Osteocyte (in vitro differentiated cells): ENCODE measurements at regions not wholly inside any gene's neighbourhood (a gene's known extent, or its start where the extent isn't known, plus 50 kb on each side); places are given as distances from the start of the nearest gene placed in this dataset.

ENCODE experiments used
- DNase-seq: peaks from one replicate; pipeline ENCODE4 v3.0.0; 2021; ENCODE audit warnings: mixed read lengths; ENCODE audit not compliant: unreplicated experiment; ENCODE audit errors: extremely low spot score
- H3K27ac Mint-ChIP-seq: one replicate; pipeline ENCODE4 v1.8.0; 2021; ENCODE audit warnings: mild to moderate bottlenecking, mixed read lengths; ENCODE audit not compliant: unreplicated experiment
- H3K27me3 Mint-ChIP-seq: one replicate; pipeline ENCODE4 v1.8.0; 2021; ENCODE audit warnings: mixed read lengths; ENCODE audit not compliant: unreplicated experiment
- H3K36me3 Mint-ChIP-seq: one replicate; pipeline ENCODE4 v1.8.0; 2021; ENCODE audit warnings: mixed read lengths; ENCODE audit not compliant: unreplicated experiment
- H3K4me1 Mint-ChIP-seq: one replicate; pipeline ENCODE4 v1.8.0; 2021; ENCODE audit warnings: mixed read lengths; ENCODE audit not compliant: unreplicated experiment
- H3K4me3 Mint-ChIP-seq: one replicate; pipeline ENCODE4 v1.8.0; 2021; ENCODE audit warnings: mild to moderate bottlenecking, moderate library complexity, mixed read lengths; ENCODE audit not compliant: unreplicated experiment
- H3K9me3 Mint-ChIP-seq: one replicate; pipeline ENCODE4 v1.8.0; 2021; ENCODE audit warnings: mixed read lengths; ENCODE audit not compliant: unreplicated experiment
- TF ChIP-seq, protein P1 (sequence below): fragments of 200-600 bp; sonication (generic); IDR thresholded peaks from 2 replicates; pipeline ENCODE4 v1.5.0; 2021; ENCODE audit warnings: antibody characterized with exemption, mild to moderate bottlenecking, moderate library complexity

DNA sequence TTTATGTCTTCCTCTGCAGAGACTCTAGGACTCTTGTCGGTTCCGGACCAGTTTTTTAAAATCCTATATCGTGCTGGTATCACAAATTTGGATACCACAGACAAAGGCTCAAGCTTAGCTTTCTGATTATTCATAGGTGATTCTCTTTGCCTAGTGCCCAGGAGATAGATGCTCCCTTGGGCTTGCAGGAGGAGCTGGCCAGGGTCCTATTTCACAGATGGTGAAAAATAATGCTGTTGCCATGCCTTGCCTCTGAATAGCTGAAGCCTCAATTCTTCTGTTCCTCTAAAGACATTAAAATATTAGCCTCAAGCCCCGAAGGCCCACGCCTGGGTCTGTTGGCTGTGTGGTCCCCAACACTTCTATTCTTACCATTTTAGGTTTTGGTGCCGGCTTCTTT, 123.9 kb upstream of the BACH2 start:
- H3K4me3 Mint-ChIP-seq = no peak overlapping the region
- no peaks in the 10 kb centered on the region for H3K9me3 Mint-ChIP-seq
- H3K4me1 Mint-ChIP-seq = no peaks in the 10 kb centered on the region
- no peak overlapping the region for H3K27ac Mint-ChIP-seq
- TF ChIP-seq, protein P1, sequence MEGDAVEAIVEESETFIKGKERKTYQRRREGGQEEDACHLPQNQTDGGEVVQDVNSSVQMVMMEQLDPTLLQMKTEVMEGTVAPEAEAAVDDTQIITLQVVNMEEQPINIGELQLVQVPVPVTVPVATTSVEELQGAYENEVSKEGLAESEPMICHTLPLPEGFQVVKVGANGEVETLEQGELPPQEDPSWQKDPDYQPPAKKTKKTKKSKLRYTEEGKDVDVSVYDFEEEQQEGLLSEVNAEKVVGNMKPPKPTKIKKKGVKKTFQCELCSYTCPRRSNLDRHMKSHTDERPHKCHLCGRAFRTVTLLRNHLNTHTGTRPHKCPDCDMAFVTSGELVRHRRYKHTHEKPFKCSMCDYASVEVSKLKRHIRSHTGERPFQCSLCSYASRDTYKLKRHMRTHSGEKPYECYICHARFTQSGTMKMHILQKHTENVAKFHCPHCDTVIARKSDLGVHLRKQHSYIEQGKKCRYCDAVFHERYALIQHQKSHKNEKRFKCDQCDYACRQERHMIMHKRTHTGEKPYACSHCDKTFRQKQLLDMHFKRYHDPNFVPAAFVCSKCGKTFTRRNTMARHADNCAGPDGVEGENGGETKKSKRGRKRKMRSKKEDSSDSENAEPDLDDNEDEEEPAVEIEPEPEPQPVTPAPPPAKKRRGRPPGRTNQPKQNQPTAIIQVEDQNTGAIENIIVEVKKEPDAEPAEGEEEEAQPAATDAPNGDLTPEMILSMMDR = no peak
- peaks cover 20% of the 10 kb centered on the region for H3K27me3 Mint-ChIP-seq
- peak; percentile 25 for DNase-seq
- no peaks in the 10 kb centered on the region for H3K36me3 Mint-ChIP-seq

DNA sequence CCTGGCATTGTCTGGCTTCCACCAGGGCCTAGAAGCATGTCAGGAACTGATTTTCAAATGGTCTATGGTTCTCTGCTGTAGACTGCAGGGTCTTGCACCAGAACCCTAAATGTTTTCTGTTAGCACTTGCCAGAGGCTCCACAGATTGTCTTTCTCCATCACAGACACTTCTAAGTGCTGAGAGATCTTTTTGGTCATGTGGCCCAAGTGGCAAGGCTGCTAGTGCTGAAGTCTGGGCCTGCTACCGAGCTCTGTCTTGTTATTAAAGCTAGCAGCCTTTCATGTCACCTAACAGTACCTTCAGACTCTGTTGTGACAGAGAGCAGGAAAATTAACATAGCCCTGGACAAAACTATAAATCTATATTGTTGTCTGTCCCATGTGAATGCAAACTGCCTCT, 120.7 kb upstream of the BACH2 start:
- TF ChIP-seq, protein P1 = no peak
- DNase-seq = no peak
- H3K27ac Mint-ChIP-seq = no peak overlapping the region
- H3K27me3 Mint-ChIP-seq = peaks cover 4% of the 10 kb centered on the region
- peaks cover 5% of the 10 kb centered on the region for H3K4me1 Mint-ChIP-seq
- no peaks in the 10 kb centered on the region for H3K9me3 Mint-ChIP-seq
- no peaks in the 10 kb centered on the region for H3K36me3 Mint-ChIP-seq
- no peak overlapping the region for H3K4me3 Mint-ChIP-seq

DNA sequence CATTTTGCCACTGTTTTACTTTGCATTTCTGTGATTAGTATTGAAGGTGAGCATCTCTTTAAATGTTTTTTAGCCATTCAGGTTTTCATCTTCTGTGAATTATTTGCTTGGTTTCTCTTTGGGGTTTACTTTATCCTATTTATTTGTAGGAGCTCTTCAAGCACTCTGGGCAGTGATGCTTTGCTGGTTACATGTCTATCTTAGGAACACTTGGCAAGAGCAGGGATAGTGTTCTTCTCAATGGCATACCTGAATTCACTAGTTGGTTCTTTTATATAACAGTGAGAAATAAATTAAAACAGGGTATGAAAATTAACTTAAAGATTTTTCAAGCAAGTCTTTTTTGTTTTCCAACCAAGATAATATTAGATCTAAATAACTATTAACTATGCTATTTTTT, 119.7 kb upstream of the BACH2 start:
- Mint-ChIP-seq H3K4me3 (no peak overlapping the region), H3K36me3 (no peaks in the 10 kb centered on the region), H3K4me1 (peaks cover 5% of the 10 kb centered on the region), H3K27me3 (peaks cover 7% of the 10 kb centered on the region), H3K27ac (no peak overlapping the region), H3K9me3 (no peaks in the 10 kb centered on the region)
- no peak for DNase-seq
- TF ChIP-seq, protein P1 = no peak

DNA sequence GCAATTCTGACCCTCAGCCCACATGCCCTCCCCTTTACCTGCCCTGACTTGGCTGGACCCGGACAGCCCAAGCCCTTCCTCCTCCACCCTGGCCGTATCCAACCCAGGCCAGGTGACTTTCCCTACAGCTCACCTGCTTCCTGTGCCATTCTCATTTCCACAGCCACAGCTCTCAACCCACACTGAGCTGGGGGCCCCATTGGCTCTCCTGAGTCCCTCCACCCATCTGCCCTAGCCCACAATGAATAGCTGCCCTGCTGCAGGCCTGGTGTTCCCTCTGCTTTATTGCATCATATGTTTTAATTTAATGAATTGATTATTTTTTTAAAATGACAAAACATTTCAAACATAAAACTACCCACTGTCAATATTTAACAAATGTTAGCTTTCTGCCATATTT, 118.5 kb upstream of the BACH2 start:
- DNase-seq = no peak
- no peaks in the 10 kb centered on the region for H3K9me3 Mint-ChIP-seq
- peaks cover 5% of the 10 kb centered on the region for H3K4me1 Mint-ChIP-seq
- H3K27ac Mint-ChIP-seq = no peak overlapping the region
- H3K4me3 Mint-ChIP-seq = no peak overlapping the region
- H3K36me3 Mint-ChIP-seq = no peaks in the 10 kb centered on the region
- H3K27me3 Mint-ChIP-seq = peaks cover 10% of the 10 kb centered on the region
- TF ChIP-seq, protein P1 = no peak

DNA sequence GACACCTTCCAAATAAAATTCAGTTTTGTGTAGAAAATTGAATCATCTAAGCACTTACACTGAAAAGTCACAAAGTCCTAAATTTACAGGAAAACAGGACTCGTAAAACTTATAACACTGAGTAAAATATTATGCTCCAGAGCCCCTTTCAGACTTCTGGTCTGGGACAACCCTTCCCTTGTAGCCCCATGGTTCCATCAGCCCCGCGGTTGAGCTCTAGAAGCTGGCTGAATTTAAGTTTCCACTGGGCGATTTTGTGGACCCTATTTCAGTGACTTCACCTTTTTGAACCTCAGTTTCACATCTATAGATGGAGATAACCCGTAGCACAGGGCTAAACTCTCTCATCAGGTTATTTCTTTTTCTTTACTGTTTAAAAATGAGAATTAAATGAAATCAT, 117.7 kb upstream of the BACH2 start:
- Mint-ChIP-seq H3K27ac (no peak overlapping the region), H3K36me3 (no peaks in the 10 kb centered on the region), H3K4me3 (no peak overlapping the region), H3K27me3 (peaks cover 7% of the 10 kb centered on the region), H3K9me3 (no peaks in the 10 kb centered on the region), H3K4me1 (peaks cover 5% of the 10 kb centered on the region)
- TF ChIP-seq, protein P1 = no peak
- no peak for DNase-seq
